ENCODE measurements at regions not wholly inside any gene's neighbourhood (a gene's known extent, or its start where the extent isn't known, plus 50 kb on each side); places are given as distances from the start of the nearest gene placed in this dataset.

DNA sequence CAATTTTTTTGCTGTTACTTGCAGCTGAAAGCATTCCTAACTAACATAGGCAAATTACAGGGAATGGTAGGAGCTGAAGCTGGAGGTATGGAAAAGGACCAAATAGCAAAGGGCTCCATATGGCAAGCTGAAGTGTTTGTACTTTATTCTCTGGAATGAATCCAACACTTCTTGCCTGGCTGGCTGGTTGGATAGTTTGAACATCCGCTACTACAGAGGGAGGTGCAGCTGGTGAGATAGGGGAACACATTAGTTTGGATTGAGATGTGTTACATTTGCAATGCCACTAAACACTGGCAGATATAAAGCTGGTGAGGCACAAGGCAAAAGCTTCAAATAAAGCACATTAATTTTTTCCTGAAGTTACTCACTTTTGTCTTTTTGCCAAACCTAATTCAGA lies 291.5 kb downstream of the SP3 start:
- no peaks in the 10 kb centered on the region for H3K9me3 ChIP-seq
- DNase-seq, result no peak
- H3K36me3 ChIP-seq, result no peaks in the 10 kb centered on the region
- intact Hi-C loops (cut with DNase I; ENCODE audit: low total_unique reads), result no loop called here
- H3K4me1 ChIP-seq, result no peaks in the 10 kb centered on the region
- in situ Hi-C loops (cut with MboI; ENCODE audit: low sequenced_read_pairs in 4 of 4), result no loop called here
- TF ChIP-seq POLR2A (IDR thresholded peaks at IDR 0.05), result no peak
- TF ChIP-seq, protein P1, sequence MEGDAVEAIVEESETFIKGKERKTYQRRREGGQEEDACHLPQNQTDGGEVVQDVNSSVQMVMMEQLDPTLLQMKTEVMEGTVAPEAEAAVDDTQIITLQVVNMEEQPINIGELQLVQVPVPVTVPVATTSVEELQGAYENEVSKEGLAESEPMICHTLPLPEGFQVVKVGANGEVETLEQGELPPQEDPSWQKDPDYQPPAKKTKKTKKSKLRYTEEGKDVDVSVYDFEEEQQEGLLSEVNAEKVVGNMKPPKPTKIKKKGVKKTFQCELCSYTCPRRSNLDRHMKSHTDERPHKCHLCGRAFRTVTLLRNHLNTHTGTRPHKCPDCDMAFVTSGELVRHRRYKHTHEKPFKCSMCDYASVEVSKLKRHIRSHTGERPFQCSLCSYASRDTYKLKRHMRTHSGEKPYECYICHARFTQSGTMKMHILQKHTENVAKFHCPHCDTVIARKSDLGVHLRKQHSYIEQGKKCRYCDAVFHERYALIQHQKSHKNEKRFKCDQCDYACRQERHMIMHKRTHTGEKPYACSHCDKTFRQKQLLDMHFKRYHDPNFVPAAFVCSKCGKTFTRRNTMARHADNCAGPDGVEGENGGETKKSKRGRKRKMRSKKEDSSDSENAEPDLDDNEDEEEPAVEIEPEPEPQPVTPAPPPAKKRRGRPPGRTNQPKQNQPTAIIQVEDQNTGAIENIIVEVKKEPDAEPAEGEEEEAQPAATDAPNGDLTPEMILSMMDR (IDR thresholded peaks at IDR 0.05 in 4 of 5, conservative IDR thresholded peaks at IDR 0.05 in 1 of 5), result no peak
- H3K27me3 ChIP-seq, result no peaks in the 10 kb centered on the region
- ATAC-seq, result no peak
- no peak overlapping the region for H3K27ac ChIP-seq
- H3K4me3 ChIP-seq, result no peak overlapping the region

DNA sequence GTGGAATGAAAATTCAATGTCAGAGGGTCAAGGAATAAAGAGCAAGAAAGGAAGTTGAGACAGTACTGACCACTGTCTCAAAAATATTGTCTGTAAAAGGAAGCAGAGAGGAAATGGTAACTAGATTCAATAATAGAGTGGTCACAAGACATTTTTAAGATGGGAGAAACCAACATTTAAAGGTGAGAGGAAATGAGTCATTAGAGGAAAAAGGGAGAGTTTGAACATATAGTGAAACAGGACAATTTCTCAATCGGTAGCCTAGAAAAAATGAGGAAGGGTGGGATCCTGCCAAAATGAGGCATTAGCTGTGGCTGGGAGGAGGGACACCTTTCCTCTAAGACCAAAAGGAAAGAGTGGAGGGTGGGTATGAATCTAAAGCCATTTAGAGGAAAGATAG lies 288.5 kb downstream of the SP3 start:
- H3K27ac ChIP-seq, result no peak overlapping the region
- ATAC-seq (no peak), DNase-seq (no peak)
- in situ Hi-C loops (cut with MboI; ENCODE audit: low sequenced_read_pairs in 4 of 4), result no loop called here
- no peaks in the 10 kb centered on the region for H3K9me3 ChIP-seq
- H3K36me3 ChIP-seq, result no peaks in the 10 kb centered on the region
- H3K27me3 ChIP-seq, result peaks cover 0 to 2% (median 0%) of the 10 kb centered on the region in 3 donors
- intact Hi-C loops (cut with DNase I; ENCODE audit: low total_unique reads), result no loop called here
- TF ChIP-seq, protein P1 (IDR thresholded peaks at IDR 0.05 in 4 of 5, conservative IDR thresholded peaks at IDR 0.05 in 1 of 5), result no peak
- TF ChIP-seq POLR2A (IDR thresholded peaks at IDR 0.05), result no peak
- H3K4me1 ChIP-seq, result no peaks in the 10 kb centered on the region
- H3K4me3 ChIP-seq, result no peak overlapping the region

DNA sequence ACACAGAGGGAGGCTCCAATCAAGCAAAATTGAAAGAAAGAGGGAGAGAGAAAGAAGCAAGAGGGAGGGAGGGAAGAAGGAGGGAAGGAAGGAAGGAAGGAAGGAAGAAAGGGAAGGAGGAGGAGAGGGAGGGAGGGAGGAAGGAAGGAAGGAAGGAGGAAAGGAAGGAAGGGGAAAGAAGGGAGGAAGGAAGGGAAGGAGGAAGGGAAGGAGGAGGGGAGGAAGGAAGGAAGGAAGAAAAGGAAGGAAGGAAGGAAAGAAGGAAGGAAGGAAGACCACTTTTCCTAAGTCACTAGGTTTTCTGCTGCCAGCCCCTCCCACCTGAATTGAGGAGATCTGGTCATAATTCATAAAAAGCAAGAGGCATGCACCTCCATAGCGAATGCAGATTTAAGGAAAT lies 287.0 kb downstream of the SP3 start:
- H3K9me3 ChIP-seq, result no peaks in the 10 kb centered on the region
- TF ChIP-seq, protein P1 (IDR thresholded peaks at IDR 0.05 in 4 of 5, conservative IDR thresholded peaks at IDR 0.05 in 1 of 5), result no peak
- no peak for TF ChIP-seq POLR2A (IDR thresholded peaks at IDR 0.05)
- no peak overlapping the region for H3K27ac ChIP-seq
- ATAC-seq (no peak), DNase-seq (no peak)
- no peaks in the 10 kb centered on the region for H3K36me3 ChIP-seq
- intact Hi-C loops (cut with DNase I; ENCODE audit: low total_unique reads), result no loop called here
- in situ Hi-C loops (cut with MboI; ENCODE audit: low sequenced_read_pairs in 4 of 4), result no loop called here
- no peaks in the 10 kb centered on the region for H3K4me1 ChIP-seq
- H3K4me3 ChIP-seq, result no peak overlapping the region
- H3K27me3 ChIP-seq, result peaks cover 0 to 2% (median 0%) of the 10 kb centered on the region in 3 donors

DNA sequence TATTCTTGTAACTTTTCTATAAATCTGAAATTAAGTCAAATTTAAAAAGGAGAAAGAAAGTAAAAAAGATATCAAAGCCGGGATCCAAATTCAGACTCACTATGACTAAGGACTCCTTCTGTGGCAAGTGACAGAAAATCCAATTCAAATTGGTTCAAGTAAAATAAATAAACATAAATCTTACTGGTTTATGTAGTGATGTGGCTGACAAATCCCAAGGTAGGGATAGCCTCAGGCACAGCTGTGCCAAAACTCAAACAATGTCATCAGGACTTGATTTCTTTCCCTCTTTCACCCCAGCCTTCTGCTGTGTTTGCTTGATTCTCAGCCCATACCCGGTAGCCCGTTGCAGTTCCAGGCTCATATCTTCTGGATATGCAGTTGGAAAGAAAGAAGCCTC lies 284.6 kb downstream of the SP3 start:
- intact Hi-C loops (cut with DNase I; ENCODE audit: low total_unique reads) (no loop called here), in situ Hi-C loops (cut with MboI; ENCODE audit: low sequenced_read_pairs in 4 of 4) (no loop called here)
- DNase-seq (no peak), ATAC-seq (no peak)
- no peak overlapping the region for H3K4me3 ChIP-seq
- H3K9me3 ChIP-seq, result no peaks in the 10 kb centered on the region
- H3K4me1 ChIP-seq, result no peaks in the 10 kb centered on the region
- no peaks in the 10 kb centered on the region for H3K36me3 ChIP-seq
- peaks cover 0 to 2% (median 0%) of the 10 kb centered on the region in 3 donors for H3K27me3 ChIP-seq
- H3K27ac ChIP-seq, result no peak overlapping the region
- TF ChIP-seq, protein P1 (IDR thresholded peaks at IDR 0.05 in 4 of 5, conservative IDR thresholded peaks at IDR 0.05 in 1 of 5), result no peak
- no peak for TF ChIP-seq POLR2A (IDR thresholded peaks at IDR 0.05)
